MG63 (cell line): ENCODE measurements at regions not wholly inside any gene's neighbourhood (a gene's known extent, or its start where the extent isn't known, plus 50 kb on each side); places are given as distances from the start of the nearest gene placed in this dataset.
"Not testable (repeated sequence)": the region's sequence is repeated elsewhere in the genome, so short reads cannot be mapped to it uniquely, and the experiment has no call there.

Source experiments
- DNase-seq: peaks from one replicate; pipeline ENCODE4 v3.0.0-alpha.2; 2020
- H3K27me3 ChIP-seq: fragments of 250-450 bp; sonication (Bioruptor Pico); 2 replicates; pipeline ENCODE4 v1.5.1; 2020; ENCODE audit warnings: mild to moderate bottlenecking, moderate library complexity
- H3K36me3 ChIP-seq: fragments of 250-450 bp; sonication (Bioruptor Pico); 2 replicates; pipeline ENCODE4 v1.5.1; 2020; ENCODE audit warnings: mild to moderate bottlenecking, moderate library complexity
- H3K4me3 ChIP-seq: fragments of 250-450 bp; sonication (Bioruptor Pico); 2 replicates; pipeline ENCODE4 v1.5.1; 2020; ENCODE audit warnings: mild to moderate bottlenecking, moderate library complexity
- H3K9me3 ChIP-seq: fragments of 250-450 bp; sonication (Bioruptor Pico); 2 replicates; pipeline ENCODE4 v1.5.1; 2020; ENCODE audit warnings: mild to moderate bottlenecking, moderate library complexity

DNA sequence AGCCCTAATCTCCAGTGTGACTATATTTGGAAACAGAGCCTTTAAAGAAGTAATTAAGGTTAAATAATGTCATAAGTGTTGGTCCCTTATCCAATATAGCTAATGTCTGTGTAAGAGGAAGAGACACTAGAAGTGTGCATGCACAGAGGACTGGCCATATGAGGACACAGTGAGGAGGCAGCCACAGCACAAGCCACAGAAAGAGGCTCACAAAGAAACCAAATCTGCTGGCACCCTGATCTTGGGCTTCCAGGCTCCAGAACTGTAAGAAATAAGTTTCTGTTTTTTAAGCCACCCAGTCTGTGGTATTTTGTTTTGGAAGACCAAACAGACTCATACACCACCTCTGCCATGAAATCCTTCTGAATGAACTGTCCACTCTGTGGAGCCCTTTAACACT is 186.4 kb upstream of the SLC39A10 start:
- no peaks in the 10 kb centered on the region for H3K36me3 ChIP-seq
- no peak overlapping the region for H3K4me3 ChIP-seq
- no peak for DNase-seq
- peaks cover 3% of the 10 kb centered on the region; the same call in 1 of the 2 replicates for H3K9me3 ChIP-seq
- H3K27me3 ChIP-seq = no peaks in the 10 kb centered on the region

DNA sequence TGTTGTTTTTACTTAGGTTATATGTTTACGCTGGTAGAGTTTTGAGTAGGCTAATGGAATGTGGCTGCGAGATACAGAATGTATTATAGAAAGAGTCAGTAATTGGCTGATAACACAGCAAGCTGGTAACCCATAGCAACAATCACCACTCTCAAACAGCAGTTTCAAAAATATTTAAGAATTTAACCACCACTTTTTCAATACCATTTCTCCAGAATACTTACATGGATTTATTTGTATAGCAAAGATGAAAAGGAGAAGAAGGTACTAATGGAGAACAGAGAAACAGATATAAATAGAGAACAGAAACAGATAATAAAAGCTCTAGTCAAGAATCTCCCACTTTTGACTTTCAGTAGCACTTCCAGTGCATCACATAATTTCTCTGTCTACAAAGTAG is 188.3 kb upstream of the SLC39A10 start:
- H3K27me3 ChIP-seq = no peaks in the 10 kb centered on the region
- no peaks in the 10 kb centered on the region for H3K36me3 ChIP-seq
- peaks cover 3% of the 10 kb centered on the region; the same call in 1 of the 2 replicates for H3K9me3 ChIP-seq
- no peak overlapping the region for H3K4me3 ChIP-seq
- DNase-seq = no peak

- Histone ChIP-seq H3K4me3 (no peak overlapping the region), H3K27me3 (no peaks in the 10 kb centered on the region), H3K36me3 (no peaks in the 10 kb centered on the region), H3K9me3 (peaks cover 3% of the 10 kb centered on the region; the same call in 1 of the 2 replicates)
- DNase-seq = no peak
Measured at GRCh38 chr2:195466427-195466826, 190.6 kb upstream of the SLC39A10 start.

- Histone ChIP-seq H3K4me3 (no peak overlapping the region), H3K27me3 (no peaks in the 10 kb centered on the region), H3K9me3 (no peaks in the 10 kb centered on the region), H3K36me3 (no peaks in the 10 kb centered on the region)
- DNase-seq = no peak
Measured at GRCh38 chr2:195461010-195461409, 196.0 kb upstream of the SLC39A10 start.

DNA sequence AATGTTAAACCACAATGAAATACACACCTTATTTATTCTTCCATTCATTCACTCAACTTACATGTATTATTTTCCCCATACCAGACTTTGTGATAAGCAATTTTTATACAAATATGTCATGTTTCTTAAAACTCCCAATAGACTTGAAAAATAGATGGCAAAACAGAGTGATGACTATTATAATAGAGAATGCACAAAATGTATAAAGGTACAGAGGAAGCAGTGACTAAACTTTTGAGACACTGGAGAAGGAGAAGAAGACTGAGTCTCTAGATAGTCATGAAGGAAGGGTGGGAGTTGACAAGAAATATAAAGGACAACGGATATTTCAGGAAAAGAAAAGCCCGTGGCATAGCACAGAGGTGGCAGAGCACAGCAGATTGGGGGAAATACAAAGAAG is 198.1 kb upstream of the SLC39A10 start:
- no peak for DNase-seq
- H3K4me3 ChIP-seq = no peak overlapping the region
- no peaks in the 10 kb centered on the region for H3K36me3 ChIP-seq
- H3K9me3 ChIP-seq = no peaks in the 10 kb centered on the region
- H3K27me3 ChIP-seq = no peaks in the 10 kb centered on the region

GRCh38 chr2:195457873-195458272 is 199.2 kb upstream of the SLC39A10 start:
- no peaks in the 10 kb centered on the region for H3K36me3 ChIP-seq
- DNase-seq = no peak
- H3K4me3 ChIP-seq = no peak overlapping the region
- no peaks in the 10 kb centered on the region for H3K27me3 ChIP-seq
- no peaks in the 10 kb centered on the region for H3K9me3 ChIP-seq

DNA sequence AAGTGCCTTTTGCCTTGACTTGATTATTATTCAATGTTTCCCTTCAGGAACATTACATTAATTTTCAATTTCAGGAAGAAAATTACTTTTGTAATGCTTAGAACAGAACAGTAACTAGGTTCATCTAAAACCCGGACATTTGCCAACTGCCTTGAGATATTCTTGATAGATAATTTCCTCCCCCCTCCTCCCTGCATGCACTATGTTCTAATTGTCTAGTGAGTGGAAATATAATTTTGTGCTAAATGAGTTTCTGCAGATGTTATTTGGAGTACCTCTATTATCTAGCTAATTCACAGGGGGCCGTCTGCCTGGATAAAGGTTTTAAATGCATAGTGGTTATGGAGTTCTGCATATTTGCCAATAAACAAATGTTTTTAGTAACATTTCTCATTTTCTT is 200.3 kb upstream of the SLC39A10 start:
- Histone ChIP-seq H3K36me3 (no peaks in the 10 kb centered on the region), H3K9me3 (no peaks in the 10 kb centered on the region), H3K4me3 (no peak overlapping the region), H3K27me3 (no peaks in the 10 kb centered on the region)
- DNase-seq = no peak

- DNase-seq = no peak
- no peak overlapping the region for H3K4me3 ChIP-seq
- H3K9me3 ChIP-seq = no peaks in the 10 kb centered on the region
- H3K27me3 ChIP-seq = no peaks in the 10 kb centered on the region
- no peaks in the 10 kb centered on the region for H3K36me3 ChIP-seq
Measured at GRCh38 chr2:195451160-195451559, 205.9 kb upstream of the SLC39A10 start.

DNA sequence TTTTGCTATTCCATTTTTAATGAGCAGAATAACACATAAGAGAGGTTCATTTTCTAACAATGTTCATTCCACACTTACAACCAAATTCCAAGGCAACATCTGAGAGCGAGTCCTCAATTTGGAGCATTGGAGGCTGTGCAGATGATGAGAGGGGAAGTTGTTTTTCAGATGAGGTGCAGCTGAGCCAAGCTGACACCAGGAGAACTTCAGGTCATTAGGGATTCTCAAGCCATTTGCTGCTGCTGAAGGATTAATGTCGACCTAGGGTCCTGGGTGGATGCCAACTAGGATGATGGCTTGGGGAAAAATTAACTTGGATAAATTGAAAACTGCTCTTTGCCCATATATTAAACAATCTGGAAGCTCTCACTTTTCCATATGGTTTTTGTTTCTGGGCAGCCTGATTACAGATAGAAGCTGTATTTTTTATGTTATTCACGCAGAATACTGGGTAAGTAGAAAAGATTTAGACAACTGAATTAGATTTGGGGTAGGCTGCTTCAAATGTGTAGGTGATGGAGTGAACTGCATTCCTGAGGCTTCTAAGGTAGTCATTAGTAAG is 206.4 kb upstream of the SLC39A10 start:
- H3K36me3 ChIP-seq = no peaks in the 10 kb centered on the region
- no peak overlapping the region for H3K4me3 ChIP-seq
- DNase-seq = no peak
- H3K27me3 ChIP-seq = no peaks in the 10 kb centered on the region
- no peaks in the 10 kb centered on the region for H3K9me3 ChIP-seq

DNA sequence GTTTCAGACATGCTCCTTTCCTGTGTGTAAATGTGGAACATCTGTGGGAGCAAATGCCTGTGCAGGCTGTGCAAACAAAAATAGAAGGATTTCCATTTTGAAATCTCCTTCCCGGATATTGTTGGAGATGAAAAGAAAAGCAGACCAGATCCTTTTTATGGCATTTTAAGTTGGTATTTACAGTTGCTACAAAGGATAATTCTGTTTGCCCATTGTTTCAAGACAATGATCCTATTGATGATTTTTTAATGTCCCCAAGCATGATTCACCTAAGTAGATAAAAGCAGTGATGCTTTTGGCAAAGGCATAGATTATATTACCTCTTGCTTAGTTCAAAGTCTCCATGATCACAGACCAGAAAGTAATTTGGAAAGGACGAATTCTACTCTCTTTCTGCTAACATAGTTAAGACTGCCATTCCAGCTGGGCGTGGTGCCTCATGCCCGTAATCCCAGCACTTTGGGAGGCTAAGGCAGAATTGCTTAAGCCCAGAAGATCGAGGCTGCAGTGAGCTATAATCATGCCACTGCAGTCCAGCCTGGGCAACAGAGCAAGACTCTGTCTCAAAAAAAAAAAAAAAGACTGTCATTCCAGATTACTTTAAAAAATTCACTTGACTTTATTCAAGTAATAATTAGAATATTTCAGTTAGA is 209.6 kb upstream of the SLC39A10 start:
- Histone ChIP-seq H3K27me3 (no peaks in the 10 kb centered on the region), H3K4me3 (no peak overlapping the region), H3K9me3 (peaks cover 5% of the 10 kb centered on the region), H3K36me3 (no peaks in the 10 kb centered on the region)
- DNase-seq = no peak

DNA sequence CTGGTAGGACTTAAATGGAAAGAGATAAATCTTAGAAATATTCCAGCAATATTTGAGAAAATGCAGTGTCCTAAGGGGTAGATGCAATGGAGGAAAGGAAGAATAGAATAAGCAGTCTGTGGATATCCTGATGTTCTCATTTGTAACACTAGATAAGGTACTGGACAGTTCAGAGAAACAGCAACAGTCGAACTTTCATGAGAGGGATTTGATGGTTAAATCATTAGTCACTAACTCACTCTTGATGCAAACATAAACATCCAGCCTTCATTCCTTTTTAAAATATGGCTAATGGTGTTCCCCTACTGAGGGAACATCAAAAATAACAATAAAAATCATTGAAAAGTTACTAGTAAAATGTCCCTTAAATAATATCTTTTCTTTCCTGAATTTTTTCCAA is 211.4 kb upstream of the SLC39A10 start:
- Histone ChIP-seq H3K9me3 (peaks cover 10% of the 10 kb centered on the region), H3K36me3 (no peaks in the 10 kb centered on the region)
- no peak for DNase-seq

GRCh38 chr2:195443926-195444325 is 213.1 kb upstream of the SLC39A10 start:
- Histone ChIP-seq H3K4me3 (no peak overlapping the region), H3K27me3 (no peaks in the 10 kb centered on the region), H3K9me3 (peaks cover 10% of the 10 kb centered on the region), H3K36me3 (no peaks in the 10 kb centered on the region)
- no peak for DNase-seq

More for the DNA sequence above, 211.4 kb upstream of the SLC39A10 start:
- Histone ChIP-seq H3K27me3 (no peaks in the 10 kb centered on the region), H3K4me3 (no peak overlapping the region)

DNA sequence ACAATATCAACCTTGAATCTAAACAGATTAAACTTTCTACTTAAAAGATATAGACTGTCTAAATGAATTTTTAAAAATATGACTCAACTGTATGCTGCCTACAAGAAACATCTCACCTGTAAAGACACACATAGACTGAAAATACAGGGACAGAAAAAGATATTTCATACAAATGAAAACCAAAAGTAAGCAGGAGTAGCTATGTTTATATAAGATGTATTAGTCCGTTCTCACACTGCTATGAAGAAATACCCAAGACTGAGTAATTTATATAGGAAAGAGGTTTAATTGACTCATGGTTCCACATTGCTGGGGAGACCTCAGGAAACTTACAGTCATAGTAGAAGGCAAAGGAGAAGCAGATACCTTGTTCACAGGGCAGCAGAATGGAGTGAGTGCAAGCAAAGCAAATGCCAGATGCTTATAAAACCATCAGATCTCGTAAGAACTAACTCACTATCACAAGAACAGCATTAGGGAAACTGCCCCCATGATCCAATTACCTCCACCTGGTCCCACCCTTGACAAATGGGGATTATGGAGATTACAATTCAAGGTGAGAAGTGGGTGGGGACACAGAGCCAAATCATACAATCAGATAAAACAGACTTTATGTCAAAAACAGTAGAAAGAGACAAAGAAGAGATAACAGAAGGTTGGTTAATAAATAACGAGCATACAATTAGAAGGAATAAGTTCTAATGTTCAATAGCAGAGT is 214.4 kb upstream of the SLC39A10 start:
- H3K9me3 ChIP-seq = peaks cover 10% of the 10 kb centered on the region
- no peaks in the 10 kb centered on the region for H3K36me3 ChIP-seq
- no peak overlapping the region for H3K4me3 ChIP-seq
- DNase-seq = no peak
- no peaks in the 10 kb centered on the region for H3K27me3 ChIP-seq

DNA sequence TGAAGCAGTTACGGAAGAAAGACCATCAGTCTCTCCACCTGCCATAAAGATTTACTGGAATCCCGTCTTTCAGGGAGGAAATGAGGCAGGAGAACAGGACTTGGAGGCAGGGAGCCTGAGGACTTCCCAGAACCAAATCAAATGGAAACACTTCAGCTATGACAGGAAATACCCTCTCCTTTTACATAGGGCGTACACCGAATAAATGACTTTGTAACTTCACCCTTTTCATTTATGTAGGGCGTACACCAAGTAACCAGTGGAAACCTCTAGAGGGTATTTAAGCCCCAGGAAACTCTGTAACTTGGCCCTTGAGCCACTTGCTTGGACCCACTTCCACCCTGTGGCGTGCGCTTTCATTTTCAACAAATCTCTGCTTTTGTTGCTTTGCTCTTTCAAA is 218.3 kb upstream of the SLC39A10 start:
- H3K36me3 ChIP-seq = no peaks in the 10 kb centered on the region
- no peaks in the 10 kb centered on the region for H3K27me3 ChIP-seq
- no peak overlapping the region for H3K4me3 ChIP-seq
- no peak for DNase-seq
- H3K9me3 ChIP-seq = peaks cover 10% of the 10 kb centered on the region

DNA sequence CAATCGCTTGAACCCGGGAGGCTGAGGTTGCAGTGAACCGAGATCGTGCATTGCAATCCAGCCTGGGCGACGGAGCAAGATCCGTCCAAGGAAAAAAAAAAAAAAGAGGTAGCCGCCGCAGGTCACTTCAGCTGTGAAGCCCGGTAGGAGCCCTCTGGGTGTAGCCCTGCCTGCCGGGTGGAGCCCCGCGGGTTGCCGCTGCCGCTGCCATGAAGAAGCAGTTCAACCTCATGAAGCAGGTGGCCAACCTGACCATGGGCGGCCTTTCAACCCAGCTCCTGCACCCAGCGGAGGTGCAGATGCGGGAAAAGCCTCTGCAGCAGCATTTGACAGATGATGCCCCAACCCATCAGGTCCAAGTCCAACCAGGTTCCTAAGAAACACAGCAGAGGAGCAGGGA is 219.5 kb upstream of the SLC39A10 start:
- Histone ChIP-seq H3K36me3 (no peaks in the 10 kb centered on the region), H3K27me3 (no peaks in the 10 kb centered on the region), H3K9me3 (peaks cover 6% of the 10 kb centered on the region), H3K4me3 (no peak overlapping the region)
- no peak for DNase-seq

DNA sequence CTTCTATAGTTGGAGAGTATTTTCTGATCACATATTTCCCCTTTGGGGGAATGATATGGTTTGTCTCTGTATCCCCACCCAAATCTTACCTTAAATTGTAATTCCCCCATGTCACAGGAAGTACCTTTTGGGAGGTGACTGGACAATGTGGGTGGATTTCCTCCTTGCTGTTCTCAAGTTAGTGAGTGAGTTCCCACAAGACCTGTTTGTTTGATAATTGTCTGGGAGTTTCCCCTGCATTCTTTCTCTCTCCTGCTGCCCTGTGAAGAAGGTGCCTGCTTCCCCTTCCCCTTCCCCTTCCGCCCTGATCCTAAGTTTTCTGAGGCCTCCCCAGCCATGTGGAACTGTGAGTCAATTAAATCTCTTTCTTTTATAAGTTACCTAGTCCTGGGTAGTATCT is 222.7 kb upstream of the SLC39A10 start:
- Histone ChIP-seq H3K4me3 (no peak overlapping the region), H3K36me3 (no peaks in the 10 kb centered on the region), H3K27me3 (no peaks in the 10 kb centered on the region), H3K9me3 (no peaks in the 10 kb centered on the region)
- DNase-seq = no peak

DNA sequence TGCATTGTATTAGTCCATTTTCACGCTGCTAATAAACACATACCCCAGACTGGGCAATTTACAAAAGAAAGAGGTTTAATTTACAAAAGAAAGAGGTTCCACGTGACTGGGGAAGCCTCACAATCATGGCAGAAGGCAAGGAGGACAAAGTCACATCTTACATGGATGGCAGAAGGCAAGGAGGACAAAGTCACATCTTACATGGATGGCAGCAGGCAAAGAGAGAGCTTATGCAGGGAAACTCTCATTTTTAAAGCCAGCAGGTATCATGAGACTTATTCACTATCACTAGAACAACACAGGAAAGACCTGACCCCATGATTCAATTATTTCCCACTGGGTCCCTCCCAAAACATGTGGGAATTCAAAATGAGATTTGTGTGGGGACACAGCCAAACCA is 223.3 kb upstream of the SLC39A10 start:
- not testable (repeated sequence) for H3K4me3 ChIP-seq, H3K9me3 ChIP-seq, DNase-seq, H3K27me3 ChIP-seq, H3K36me3 ChIP-seq

DNA sequence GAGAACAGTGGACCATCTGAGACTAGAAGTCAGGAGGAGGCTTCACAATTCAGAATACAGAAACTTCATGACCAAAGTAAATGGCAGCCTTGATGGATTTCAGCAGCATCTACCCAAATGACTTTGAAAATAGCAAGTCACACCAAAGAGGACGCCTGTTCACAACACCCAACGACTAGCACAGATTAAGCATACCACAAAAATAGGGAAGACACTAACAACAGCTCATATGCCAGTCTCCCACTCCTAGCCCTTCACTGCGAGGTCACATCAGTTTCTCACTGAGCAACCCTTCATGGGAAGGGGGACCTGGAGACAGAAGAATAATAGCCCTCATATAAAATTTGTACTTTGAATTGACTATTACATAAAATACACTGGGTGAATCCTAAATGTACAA is 228.4 kb upstream of the SLC39A10 start:
- Histone ChIP-seq H3K36me3 (no peaks in the 10 kb centered on the region), H3K27me3 (peaks cover 2% of the 10 kb centered on the region), H3K4me3 (no peak overlapping the region), H3K9me3 (no peaks in the 10 kb centered on the region)
- DNase-seq = no peak
